ENCODE measurements at regions not wholly inside any gene's neighbourhood (a gene's known extent, or its start where the extent isn't known, plus 50 kb on each side); places are given as distances from the start of the nearest gene placed in this dataset.
"Not testable (repeated sequence)": the region's sequence is repeated elsewhere in the genome, so short reads cannot be mapped to it uniquely, and the experiment has no call there.

DNA sequence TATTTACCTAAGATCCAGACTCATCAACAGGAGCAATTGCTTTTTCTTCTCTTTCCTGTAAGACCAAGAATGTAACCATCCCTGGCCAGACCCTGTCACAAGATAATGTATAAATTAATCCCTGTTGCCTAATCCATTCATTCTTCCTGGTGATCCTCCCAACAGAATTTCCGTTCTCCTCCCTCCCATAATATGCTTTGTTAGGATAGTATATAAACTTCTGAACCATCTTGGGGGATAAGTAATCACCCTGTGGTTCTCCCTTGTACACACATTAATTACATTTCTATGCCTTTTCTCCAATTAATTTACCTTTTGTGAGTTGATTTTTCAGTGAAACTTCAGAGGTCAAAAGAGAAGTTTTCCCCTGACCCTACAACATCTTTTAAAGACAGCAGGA, 76.2 kb upstream of the RASSF8 start:
- no peak for DNase-seq
- intact Hi-C loops (cut with DNase I) = no loop called here

- intact Hi-C loops (cut with DNase I) = no loop called here
- no peak for DNase-seq
Measured at GRCh38 chr12:25883026-25883916, 75.2 kb upstream of the RASSF8 start.

- intact Hi-C loops (cut with DNase I) = no loop called here
Measured at GRCh38 chr12:25884024-25884919, 74.2 kb upstream of the RASSF8 start.

GRCh38 chr12:25884920-25885234, 73.6 kb upstream of the RASSF8 start:
- intact Hi-C loops (cut with DNase I) = no loop called here
- DNase-seq = no peak

More at GRCh38 chr12:25884024-25884919, 74.2 kb upstream of the RASSF8 start:
- no peak for DNase-seq

DNA sequence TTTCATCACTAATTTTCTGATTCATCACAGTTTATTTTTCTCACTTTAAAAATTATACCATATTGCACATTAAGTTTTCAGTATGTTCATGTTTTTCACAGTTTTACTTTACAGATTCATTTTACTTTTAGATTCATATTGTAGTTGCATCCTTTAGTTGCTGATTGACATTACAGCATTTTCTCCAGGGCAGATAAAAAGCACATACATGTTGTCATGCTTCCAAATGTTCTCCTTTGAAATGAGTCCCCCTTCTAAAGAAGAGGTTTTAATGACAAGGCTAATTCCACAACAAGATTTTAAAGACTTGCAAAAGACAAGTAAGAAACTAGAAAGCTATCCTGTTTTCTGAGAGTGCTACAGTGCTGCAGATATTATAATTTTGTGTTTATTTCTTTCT, 72.1 kb upstream of the RASSF8 start:
- intact Hi-C loops (cut with DNase I) = no loop called here
- no peak for DNase-seq

GRCh38 chr12:25887367-25887766, 71.1 kb upstream of the RASSF8 start:
- DNase-seq = no peak
- intact Hi-C loops (cut with DNase I) = no loop called here

DNA sequence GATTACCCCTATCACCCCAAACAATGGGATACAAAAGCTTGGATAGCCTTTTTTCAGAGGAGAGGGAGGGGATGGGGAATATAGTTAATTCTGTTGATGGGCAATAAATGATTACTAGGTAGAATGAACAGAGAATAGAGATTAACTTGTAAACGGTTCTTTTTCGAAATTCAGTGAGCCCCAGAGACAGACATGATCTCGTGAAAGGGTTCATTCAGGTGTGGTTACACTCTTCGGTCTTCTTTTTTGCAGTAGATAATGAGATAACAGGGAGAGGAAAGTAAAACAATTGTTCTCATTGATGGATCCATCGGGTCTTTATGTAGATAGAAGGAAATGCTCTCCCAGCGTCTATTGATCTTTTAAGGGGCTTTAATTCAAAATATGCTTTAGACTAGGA, 69.3 kb upstream of the RASSF8 start:
- intact Hi-C loops (cut with DNase I) = no loop called here
- DNase-seq = no peak

DNA sequence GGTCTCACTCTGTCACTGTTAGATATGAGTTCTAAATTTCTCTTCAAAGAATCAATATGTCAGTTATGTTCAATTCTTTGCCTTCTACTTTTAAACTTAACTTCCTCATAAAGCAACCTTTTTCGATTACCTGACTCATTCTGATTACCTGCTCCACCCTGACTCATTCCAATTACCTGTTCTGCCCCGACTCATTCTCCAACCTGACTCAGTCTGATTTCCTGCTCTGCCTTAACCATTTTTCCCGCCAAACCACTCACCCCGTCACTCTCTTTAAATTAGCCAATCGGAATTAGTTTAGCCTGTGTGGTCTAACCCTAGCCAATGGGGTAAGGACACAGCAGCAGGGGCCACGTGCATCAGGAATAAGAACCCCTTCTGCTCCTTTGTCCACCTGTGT, 67.4 kb upstream of the RASSF8 start:
- intact Hi-C loops (cut with DNase I); DNase-seq: not testable (repeated sequence)

DNA sequence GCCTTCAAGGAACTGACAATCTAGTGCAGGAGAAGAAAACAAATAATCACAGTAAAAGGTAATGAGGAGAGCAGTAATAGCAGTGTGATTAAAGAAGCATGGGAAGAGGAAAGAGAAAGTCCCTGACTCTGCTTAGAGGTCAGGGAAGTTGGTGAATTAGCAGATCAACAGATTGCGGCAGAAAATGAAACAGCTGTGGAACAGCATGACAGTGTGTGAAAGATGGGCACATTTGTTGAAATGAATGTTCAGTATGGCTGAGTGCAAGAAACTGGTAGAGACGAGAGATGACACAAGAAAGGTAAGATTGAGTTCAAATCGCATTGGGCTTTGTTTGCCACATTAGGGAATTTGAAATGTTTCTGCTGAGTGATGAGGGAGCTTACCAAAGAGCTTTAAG, 63.7 kb upstream of the RASSF8 start:
- DNase-seq = no peak
- intact Hi-C loops (cut with DNase I) = no loop called here

DNA sequence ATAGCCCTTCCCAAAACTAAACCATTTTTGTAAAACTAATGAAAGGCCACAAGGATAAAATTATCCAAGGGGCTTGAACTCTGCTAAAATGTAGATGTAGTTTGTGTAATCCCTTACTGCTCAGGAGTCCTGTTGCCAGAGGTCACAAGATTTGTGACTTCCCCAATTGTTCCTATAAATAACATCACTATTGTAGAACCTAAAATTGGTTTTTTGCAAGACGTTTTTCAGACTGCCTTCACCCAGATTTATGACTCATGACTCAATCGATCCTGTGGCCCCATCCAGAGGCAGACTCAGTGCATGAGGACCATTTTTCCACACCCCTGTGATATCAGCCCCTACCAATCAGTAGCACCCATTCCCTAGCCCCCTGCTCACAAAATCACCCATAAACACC, 61.5 kb upstream of the RASSF8 start:
- DNase-seq = no peak
- intact Hi-C loops (cut with DNase I) = no loop called here

DNA sequence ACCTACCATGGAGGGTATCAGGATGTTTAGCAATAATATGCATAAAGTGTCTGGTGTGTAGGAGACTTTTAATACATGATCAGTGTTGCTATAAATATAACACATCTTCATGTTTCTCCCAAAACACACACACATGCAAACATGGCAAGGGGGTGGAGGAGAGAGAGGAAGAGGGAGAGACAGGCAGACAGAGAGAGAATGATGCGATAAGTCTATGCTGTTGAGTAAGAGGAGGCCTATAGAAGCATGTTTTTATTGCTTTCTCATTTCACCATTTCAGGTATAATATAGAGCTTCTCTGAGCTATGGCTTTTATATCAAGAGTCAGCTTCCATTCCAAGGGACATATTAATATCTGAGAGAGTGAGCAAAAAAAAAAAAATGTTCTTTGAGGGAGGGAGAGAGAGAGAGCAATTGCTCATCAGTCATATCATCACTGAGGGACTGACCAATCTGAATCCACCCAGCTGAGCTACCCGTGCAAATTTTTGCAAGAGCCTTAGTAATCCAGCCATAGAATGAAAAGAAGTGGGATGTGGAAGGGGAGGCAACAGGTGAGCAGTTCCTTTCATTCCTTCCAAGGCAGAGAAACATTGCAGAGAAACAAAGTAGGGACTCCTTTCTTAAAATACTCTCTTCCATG, 54.8 kb upstream of the RASSF8 start:
- DNase-seq = no peak
- intact Hi-C loops (cut with DNase I) = no loop called here

DNA sequence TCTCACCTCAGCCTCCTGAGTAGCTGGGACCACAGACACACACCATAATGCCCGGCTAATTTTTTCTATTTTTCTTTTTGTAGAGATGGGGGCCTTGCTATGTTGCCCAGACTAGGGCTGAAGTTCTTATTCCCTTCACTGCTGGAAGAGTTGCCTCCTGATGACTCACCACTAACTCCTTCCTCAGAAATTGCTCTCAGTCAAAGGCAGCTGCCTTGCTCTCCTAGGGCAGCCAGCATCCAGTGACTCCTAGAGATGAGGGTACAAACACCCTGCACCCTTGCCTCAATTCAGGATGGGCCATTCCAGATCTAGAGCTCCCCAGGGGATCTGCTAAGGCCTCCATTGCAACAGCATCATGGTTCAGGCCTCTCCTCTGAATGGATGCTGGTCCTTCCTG, 54.0 kb upstream of the RASSF8 start:
- intact Hi-C loops (cut with DNase I) = no loop called here
- no peak for DNase-seq

DNA sequence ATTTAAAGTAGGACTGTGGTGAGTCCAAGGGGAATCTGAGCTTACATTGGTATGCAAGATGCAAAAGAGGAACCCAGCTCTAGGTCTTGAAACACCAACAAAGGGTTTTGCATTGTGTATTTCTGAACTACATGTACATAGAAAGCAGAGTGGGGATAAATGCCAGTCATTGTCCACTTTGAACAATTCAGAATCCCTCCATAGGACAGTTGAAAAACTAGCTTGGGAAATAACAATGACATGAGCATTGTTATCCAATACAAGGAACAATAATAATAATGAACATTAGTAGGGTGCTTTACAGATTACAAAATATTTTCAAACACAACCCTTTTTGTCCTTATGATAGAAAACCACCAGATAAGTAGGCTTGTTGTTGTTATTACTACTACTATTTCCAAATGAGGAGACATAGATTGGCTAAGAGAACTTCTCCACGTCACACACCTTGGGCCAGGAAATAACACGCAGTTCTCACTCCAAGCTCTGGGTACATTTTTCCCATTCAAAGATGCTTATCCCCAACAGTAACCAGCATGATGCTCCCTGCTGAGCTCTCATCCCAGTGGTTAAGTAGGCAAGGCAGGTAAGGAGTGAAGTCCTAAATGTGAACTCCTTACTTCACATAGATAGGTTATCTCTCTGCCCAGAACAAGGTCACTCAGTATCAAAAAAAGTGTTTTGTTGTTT, 51.7 kb upstream of the RASSF8 start:
- DNase-seq = peak in 1 of 42 donors; percentile 8
- intact Hi-C loops (cut with DNase I) = no loop called here

Measured in head of caudate nucleus (tissue), 42 donors.